ENCODE measurements at regions not wholly inside any gene's neighbourhood (a gene's known extent, or its start where the extent isn't known, plus 50 kb on each side); places are given as distances from the start of the nearest gene placed in this dataset.

GRCh38 chrX:73992019-73992418 lies 139.5 kb upstream of the XIST start:
- Histone ChIP-seq H3K23me2 (ENCODE audit: insufficient read length, low read depth, low read length, poor library complexity, severe bottlenecking) (no peaks in the 10 kb centered on the region), H3K56ac (ENCODE audit: insufficient read length, low read depth, low read length) (no peak overlapping the region), H4K91ac (ENCODE audit: insufficient read length, low read depth, low read length) (no peak overlapping the region), H3K4ac (ENCODE audit: low read depth, low read length) (no peak overlapping the region), H3K4me2 (ENCODE audit: insufficient read depth, insufficient read length, low read length) (no peak overlapping the region), H3K18ac (ENCODE audit: insufficient read length, low read depth, low read length) (no peak overlapping the region), H3K27ac (ENCODE audit: insufficient read length, low read depth, low read length) (no peak overlapping the region), H3K4me1 (ENCODE audit: insufficient read depth, low read length) (no peaks in the 10 kb centered on the region), H2BK12ac (ENCODE audit: insufficient read length, low read depth, low read length) (no peak overlapping the region), H3K9ac (ENCODE audit: extremely low read depth, insufficient read length, low read length) (no peak overlapping the region), H4K20me1 (ENCODE audit: control insufficient read depth, insufficient read depth, insufficient read length) (no peaks in the 10 kb centered on the region), H3T11ph (ENCODE audit: low read length) (no peak overlapping the region), H2AFZ (ENCODE audit: low read length) (no peak overlapping the region), H2AK5ac (ENCODE audit: insufficient read length, low read length) (no peak overlapping the region), H4K5ac (ENCODE audit: insufficient read length, low read depth, low read length) (no peak overlapping the region), H3K23ac (ENCODE audit: insufficient read length, low read depth, low read length) (no peak overlapping the region), H2BK5ac (ENCODE audit: insufficient read length, low read length) (no peak overlapping the region), H3K27me3 (ENCODE audit: insufficient read depth, low read length) (no peaks in the 10 kb centered on the region), H2BK20ac (ENCODE audit: low read depth, low read length, poor library complexity, severe bottlenecking) (no peak overlapping the region), H3K9me3 (ENCODE audit: control insufficient read depth, low read depth, low read length) (no peaks in the 10 kb centered on the region), H2BK15ac (ENCODE audit: low read depth, low read length) (no peak overlapping the region), H4K8ac (replicated peaks; ENCODE audit: insufficient read length, low read depth, low read length) (no peak overlapping the region), H3K79me2 (ENCODE audit: insufficient read depth, low read length) (no peaks in the 10 kb centered on the region), H3K14ac (ENCODE audit: insufficient read depth, low read length) (no peak overlapping the region), H2BK120ac (ENCODE audit: low read depth, low read length, poor library complexity, severe bottlenecking) (no peak overlapping the region), H3K79me1 (ENCODE audit: insufficient read depth, low read depth, low read length, poor library complexity, severe bottlenecking) (peaks cover 3% of the 10 kb centered on the region)
- peaks cover 52 to 59% (median 52%) of the 10 kb centered on the region in 3 experiments for H3K36me3 Mint-ChIP-seq (ENCODE audit: insufficient read depth in 1 of 3, low read depth in 3 of 3)
- no CpG with 5 or more reads among the region's 6 CpGs for WGBS (ENCODE audit: extremely low coverage, insufficient read length, low lambda C conversion rate)
- H3K4me1 Mint-ChIP-seq = peaks cover 2 to 8% of the 10 kb centered on the region in 2 experiments; a peak in 3 of 4 replicates
- no peak overlapping the region for H3K27ac Mint-ChIP-seq
- H3K9me3 Mint-ChIP-seq = peaks cover 12 to 20% of the 10 kb centered on the region in 2 experiments; a peak in 4 of 5 replicates
- no peak overlapping the region for H3K4me3 Mint-ChIP-seq
- no peak for TF ChIP-seq CTCF (conservative IDR thresholded peaks at IDR 0.05)
- DNase-seq = no peak
- no peaks in the 10 kb centered on the region for H3K27me3 Mint-ChIP-seq (ENCODE audit: low read depth)

Data from H9 (cell line).